ENCODE measurements at regions not wholly inside any gene's neighbourhood (a gene's known extent, or its start where the extent isn't known, plus 50 kb on each side); places are given as distances from the start of the nearest gene placed in this dataset.

GRCh38 chr15:62958528-62959363 is 83.8 kb upstream of the TPM1 start:
- TF ChIP-seq CTCF (IDR thresholded peaks at IDR 0.05; ENCODE audit: poor library complexity, severe bottlenecking), result no peak
- TF ChIP-seq EP300 (conservative IDR thresholded peaks at IDR 0.05; ENCODE audit: poor library complexity, severe bottlenecking), result no peak
- no peak for TF ChIP-seq RAD21 (conservative IDR thresholded peaks at IDR 0.05)
- no peak for TF ChIP-seq POLR2AphosphoS5 (IDR thresholded peaks at IDR 0.05)
- no peak for TF ChIP-seq TAF1 (IDR thresholded peaks at IDR 0.05; ENCODE audit: low read depth)
- TF ChIP-seq SMC3 (conservative IDR thresholded peaks at IDR 0.05; ENCODE audit: poor library complexity), result no peak
